Retinal pigment epithelial cell (primary cell): ENCODE measurements at regions not wholly inside any gene's neighbourhood (a gene's known extent, or its start where the extent isn't known, plus 50 kb on each side); places are given as distances from the start of the nearest gene placed in this dataset.
"Not testable (repeated sequence)": the region's sequence is repeated elsewhere in the genome, so short reads cannot be mapped to it uniquely, and the experiment has no call there.

ENCODE experiments used
- DNase-seq: peaks from one replicate; pipeline ENCODE4 v3.0.0-alpha.2; 2010; ENCODE audit warnings: low read depth
- H3K4me3 ChIP-seq: 2 replicates; pipeline ENCODE4 v1.5.1; 2011; ENCODE audit warnings: mild to moderate bottlenecking, low read length, control low read depth, moderate library complexity
- CTCF ChIP-seq: conservative IDR thresholded peaks from 2 replicates; pipeline ENCODE4 v1.5.1; 2011; ENCODE audit warnings: low read depth, low read length, control low read depth, inconsistent platforms

GRCh38 chr12:93231938-93232337 lies 145.8 kb upstream of the NUDT4 start:
- H3K4me3 ChIP-seq = no peak overlapping the region

GRCh38 chr12:93234641-93235040 lies 143.1 kb upstream of the NUDT4 start:
- DNase-seq = no peak
- H3K4me3 ChIP-seq = no peak overlapping the region
- no peak for TF ChIP-seq CTCF

More at GRCh38 chr12:93231938-93232337, 145.8 kb upstream of the NUDT4 start:
- no peak for DNase-seq
- TF ChIP-seq CTCF = no peak

DNA sequence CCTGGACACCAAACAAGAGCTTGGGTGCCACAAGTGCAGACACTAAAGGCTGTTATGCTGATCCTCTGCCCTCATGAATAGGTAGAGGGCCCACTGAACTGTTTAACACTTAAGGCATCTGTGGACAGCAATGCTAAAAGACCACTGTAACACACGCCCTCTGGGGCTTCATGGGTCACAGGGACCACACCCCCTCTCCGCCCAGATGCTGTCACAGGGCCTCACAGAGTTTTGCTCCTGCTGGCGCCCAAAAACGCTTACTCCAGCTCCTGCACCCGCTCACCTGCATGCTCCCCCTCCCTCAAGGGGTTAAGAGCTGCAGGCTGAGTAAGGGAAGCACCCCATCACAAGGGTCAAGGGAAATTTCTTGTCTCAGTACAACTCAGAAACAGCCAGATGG lies 141.8 kb upstream of the NUDT4 start:
- no peak for DNase-seq
- TF ChIP-seq CTCF = no peak
- no peak overlapping the region for H3K4me3 ChIP-seq

- DNase-seq = no peak
- H3K4me3 ChIP-seq = no peak overlapping the region
- TF ChIP-seq CTCF = no peak
Observed at GRCh38 chr12:93237235-93237915, 140.3 kb upstream of the NUDT4 start.

GRCh38 chr12:93238512-93239262 lies 139.0 kb upstream of the NUDT4 start:
- DNase-seq, H3K4me3 ChIP-seq: not testable (repeated sequence)

GRCh38 chr12:93239789-93240188 lies 137.9 kb upstream of the NUDT4 start:
- not testable (repeated sequence) for DNase-seq, H3K4me3 ChIP-seq

DNA sequence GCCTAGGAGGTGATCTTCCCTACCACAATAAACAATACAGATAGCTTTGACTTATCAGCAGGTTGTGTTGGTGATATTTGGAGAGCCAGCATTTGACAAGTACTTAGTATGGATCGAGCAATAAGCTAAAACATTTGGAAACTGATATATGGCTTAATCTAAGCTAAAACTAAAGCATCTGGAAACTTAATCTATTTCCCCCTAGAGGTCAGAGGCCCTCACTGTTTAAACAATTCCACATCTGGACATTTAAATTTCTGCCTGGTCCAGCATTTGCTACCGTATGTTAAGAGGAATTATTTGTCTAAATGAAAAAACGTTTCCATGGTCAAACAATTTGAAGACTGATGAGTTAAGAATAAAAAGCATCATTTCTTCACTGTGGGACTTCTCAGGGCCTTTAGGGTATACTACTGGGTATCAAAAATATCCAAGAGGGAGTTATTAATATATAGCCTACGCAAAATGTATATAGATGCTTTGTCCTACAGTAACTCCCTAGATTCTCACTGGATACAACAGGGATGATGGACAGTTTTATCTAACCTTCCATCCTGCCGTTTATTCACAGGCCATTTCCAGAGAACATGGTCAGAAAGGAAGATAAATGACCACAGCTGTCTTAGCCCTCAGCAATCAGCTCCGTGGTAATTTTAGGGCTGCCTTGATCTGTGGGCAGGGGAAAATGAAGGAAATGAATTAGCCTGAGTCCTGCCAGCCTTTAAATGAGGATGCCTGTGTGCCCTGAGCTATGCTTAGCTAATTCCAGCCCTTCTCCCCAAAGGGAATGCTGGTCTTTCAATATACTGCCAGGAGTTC lies 135.4 kb upstream of the NUDT4 start:
- no peak overlapping the region for H3K4me3 ChIP-seq
- TF ChIP-seq CTCF = no peak
- DNase-seq = no peak

DNA sequence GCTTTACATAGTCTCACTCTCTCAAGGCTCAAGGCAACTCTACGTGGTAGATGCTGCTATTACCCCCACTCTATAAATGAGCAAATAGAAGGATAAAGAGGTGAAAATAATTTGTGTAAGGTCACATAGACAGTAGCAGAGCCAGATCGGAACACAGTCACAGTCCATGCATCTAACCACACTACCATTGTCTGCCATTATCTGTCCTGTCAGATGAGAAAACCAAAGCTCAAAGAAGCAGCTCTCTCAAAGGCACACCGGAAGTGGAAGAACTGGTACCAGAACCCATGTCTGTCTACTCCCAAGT lies 134.4 kb upstream of the NUDT4 start:
- TF ChIP-seq CTCF = no peak
- no peak for DNase-seq
- no peak overlapping the region for H3K4me3 ChIP-seq
